K562 (cell line): ENCODE measurements at regions not wholly inside any gene's neighbourhood (a gene's known extent, or its start where the extent isn't known, plus 50 kb on each side); places are given as distances from the start of the nearest gene placed in this dataset.
"Not testable (repeated sequence)": the region's sequence is repeated elsewhere in the genome, so short reads cannot be mapped to it uniquely, and the experiment has no call there.

Experiments
- ATAC-seq: fragments of 200-7000 bp; cut with Tn5 transposase; 3 replicates; pipeline ENCODE4 v1.9.1; 2020; ENCODE audit warnings: moderate library complexity
- BruUV-seq: library from RNA; stranded (reverse); fragments of 400-500 nt; replicated peaks from 2 replicates; lab custom pipeline; 2021; lab: Mats Ljungman, UMichigan
- CTCF ChIA-PET: fragments of 300-600 bp; formaldehyde crosslinking; extraction: SDS; loops from one replicate; lab custom pipeline; 2021; ENCODE audit warnings: low intra/inter-chr PET ratio; lab: Yijun Ruan, JAX
- POLR2A ChIA-PET: fragments of 300-600, 350-650 bp; sonication (Branson Sonifier 250); formaldehyde crosslinking; extraction: SDS; loops from one replicate; lab custom pipeline; 2021; ENCODE audit warnings: antibody characterized with exemption, inconsistent platforms; lab: Yijun Ruan, JAX
- DNase-seq, 4 experiments: peaks; one replicate each; pipeline versions ENCODE4 v3.0.0 to v3.0.0-alpha.2; 2011 to 2018; ENCODE audit warnings: low spot score in 3 of 4, mixed read lengths in 3 of 4; ENCODE audit errors: extremely low read depth in 1 of 4
- FAIRE-seq: peaks from 2 replicates; lab custom pipeline; 2011; peaks lifted over from hg19 to GRCh38; lab: Jason Lieb, UNC
- H2AFZ ChIP-seq: 2 replicates; pipeline ENCODE4 v1.6.0; 2011; ENCODE audit warnings: low read depth, low read length, control low read depth, inconsistent platforms
- H3K27ac ChIP-seq: fragments of 200-600 bp; 3 replicates; pipeline ENCODE4 v1.8.0; 2011; ENCODE audit warnings: low read depth, mild to moderate bottlenecking, control low read depth, inconsistent platforms, low read length, moderate library complexity, mixed read lengths; ENCODE audit errors: extremely low read depth
- H3K27me3 ChIP-seq, 2 experiments: fragments of 300-600 bp in 1 of 2; 2 replicates in 1 of 2; 3 replicates in 1 of 2; pipeline versions ENCODE4 v1.6.0 to v1.8.0; 2011; ENCODE audit warnings: inconsistent platforms in 2 of 2, low read length in 2 of 2, mild to moderate bottlenecking in 1 of 2, mixed read lengths in 1 of 2, moderate library complexity in 1 of 2; ENCODE audit not compliant: control insufficient read depth in 2 of 2, insufficient read depth in 2 of 2
- H3K36me3 ChIP-seq: fragments of 300-600 bp; 3 replicates; pipeline ENCODE4 v1.8.0; 2011; ENCODE audit warnings: mild to moderate bottlenecking, low read length, inconsistent platforms; ENCODE audit not compliant: control insufficient read depth, insufficient read depth
- H3K4me1 ChIP-seq, 2 experiments: fragments of 200-600 bp in 1 of 2; replicated peaks in 1 of 2; 2 replicates in 1 of 2; 3 replicates in 1 of 2; pipeline versions ENCODE4 v1.5.1 to v1.8.0; 2011; ENCODE audit warnings: inconsistent platforms in 2 of 2, low read length in 2 of 2, mild to moderate bottlenecking in 1 of 2, mixed read lengths in 1 of 2, moderate library complexity in 1 of 2; ENCODE audit not compliant: control insufficient read depth in 2 of 2, insufficient read depth in 2 of 2
- H3K4me2 ChIP-seq: 2 replicates; pipeline ENCODE4 v1.6.1; 2011; ENCODE audit warnings: low read length, control low read depth, inconsistent platforms, mixed read lengths; ENCODE audit not compliant: insufficient read depth
- H3K4me3 ChIP-seq: fragments of 200-600 bp; sonication (generic), shearing (Covaris generic); 2 replicates; pipeline ENCODE4 v1.5.1; 2016; ENCODE audit warnings: control low read depth, inconsistent platforms
- H3K79me2 ChIP-seq: fragments of 200-600 bp; 3 replicates; pipeline ENCODE4 v1.8.0; 2011; ENCODE audit warnings: low read length, inconsistent platforms; ENCODE audit not compliant: control insufficient read depth, insufficient read depth
- H3K9ac ChIP-seq, 2 experiments: 2 replicates each; pipeline versions ENCODE4 v1.6.0 to v1.6.1; 2011; ENCODE audit warnings: low read depth in 2 of 2, low read length in 2 of 2, control low read depth in 1 of 2, inconsistent platforms in 1 of 2, mild to moderate bottlenecking in 1 of 2, mixed read lengths in 1 of 2; ENCODE audit not compliant: insufficient read depth in 1 of 2
- H3K9me1 ChIP-seq: one replicate; pipeline ENCODE4 v1.6.0; 2011; ENCODE audit warnings: inconsistent platforms, mild to moderate bottlenecking, low read length, moderate library complexity; ENCODE audit not compliant: control insufficient read depth, insufficient read depth
- H3K9me3 ChIP-seq: replicated peaks from 2 replicates; pipeline ENCODE4 v1.5.1; 2011; ENCODE audit warnings: low read depth, low read length, inconsistent platforms; ENCODE audit not compliant: control insufficient read depth, insufficient read depth
- H4K20me1 ChIP-seq: replicated peaks from 2 replicates; pipeline ENCODE4 v1.6.1; 2011; ENCODE audit warnings: low read length, inconsistent platforms, mixed read lengths; ENCODE audit not compliant: control insufficient read depth, insufficient read depth
- BRD9 ChIP-seq: fragments of 450-650 bp; IDR thresholded peaks from 2 replicates; pipeline ENCODE4 v1.6.1; 2018; ENCODE audit warnings: low read depth; ENCODE audit not compliant: partially characterized antibody
- ETV6 ChIP-seq, 3 experiments: fragments of 150-350 bp in 1 of 3; sonication (generic) in 1 of 3; formaldehyde crosslinking in 1 of 3; IDR thresholded peaks; 2 replicates each; pipeline versions ENCODE4 v1.6.1 to v1.8.0; 2014 to 2022; ENCODE audit warnings: borderline replicate concordance in 2 of 3, low read depth in 2 of 3, antibody characterized with exemption in 1 of 3, low read length in 1 of 3, mild to moderate bottlenecking in 1 of 3, missing genetic modification reagents in 1 of 3
- HMG20B ChIP-seq: fragments of 250-450 bp; sonication (Bioruptor Pico); IDR thresholded peaks from 2 replicates; pipeline ENCODE4 v1.5.0; 2021; ENCODE audit warnings: mild to moderate bottlenecking
- MCM3 ChIP-seq: fragments of 450-650 bp; IDR thresholded peaks from 2 replicates; pipeline ENCODE4 v1.6.1; 2016
- SAP30 ChIP-seq: fragments of 200-600 bp; sonication (generic); IDR thresholded peaks from 2 replicates; pipeline ENCODE4 v1.6.1; 2012; ENCODE audit warnings: borderline replicate concordance, low read depth, mild to moderate bottlenecking, moderate library complexity, low read length, control low read depth, inconsistent platforms; ENCODE audit not compliant: insufficient read depth, poor library complexity, severe bottlenecking
- ZBTB8A ChIP-seq: fragments of 450-650 bp; IDR thresholded peaks from 2 replicates; pipeline ENCODE4 v1.6.1; 2018; ENCODE audit warnings: mild to moderate bottlenecking, moderate library complexity; ENCODE audit not compliant: partially characterized antibody
- WGBS: fragments of 100-300 bp; shearing (Covaris generic); methylation state at CpG from one replicate; pipeline ENCODE4 v1.1.6; 2016; ENCODE audit warnings: low coverage, mixed read lengths; ENCODE audit not compliant: insufficient coverage; ENCODE audit errors: missing lambda C conversion rate; 5-methylcytosine and 5-hydroxymethylcytosine counted together
- in situ Hi-C: fragments of 300-500 bp; cut with MboI; formaldehyde crosslinking; loops from 4 replicates; pipeline ENCODE4 v1.15.0; 2018; ENCODE audit warnings: inconsistent platforms, mixed read lengths
- intact Hi-C: fragments of 100-400 bp; cut with micrococcal nuclease; formaldehyde crosslinking; loops from 2 replicates; pipeline ENCODE4 v1.14.2; 2022
- TF ChIP-seq, protein P1 (sequence below): sonication (generic); formaldehyde crosslinking; IDR thresholded peaks from 2 replicates; pipeline ENCODE4 v1.8.1; 2023; ENCODE audit warnings: mild to moderate bottlenecking, missing genetic modification reagents, moderate library complexity

DNA sequence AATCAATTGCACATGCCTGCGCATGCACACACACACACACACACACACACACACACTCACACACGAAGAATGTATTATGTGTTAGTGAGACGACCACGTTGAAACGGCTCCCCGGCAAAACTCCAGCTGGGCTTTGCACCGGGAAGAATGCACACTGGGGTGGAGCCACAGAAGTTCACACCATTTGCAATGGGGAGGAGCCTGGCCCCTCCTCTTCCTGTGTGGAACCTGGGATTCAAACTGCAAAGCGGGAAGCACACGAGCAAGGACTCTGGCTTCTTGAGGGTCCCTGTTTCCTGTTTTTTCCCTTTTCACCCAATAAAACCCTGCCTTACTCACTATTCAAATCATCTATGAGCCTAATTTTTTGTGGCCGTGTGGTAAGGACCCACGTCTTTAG is 304.0 kb upstream of the TMEFF2 start:
- no peak overlapping the region for H3K4me2 ChIP-seq
- no peaks in the 10 kb centered on the region for H3K36me3 ChIP-seq
- no peak overlapping the region for H3K27ac ChIP-seq
- no peak overlapping the region for H3K9ac ChIP-seq
- no peaks in the 10 kb centered on the region for H4K20me1 ChIP-seq
- CTCF ChIA-PET: no interaction called here
- H3K9me3 ChIP-seq: no peaks in the 10 kb centered on the region
- TF ChIP-seq SAP30: no peak
- TF ChIP-seq ZBTB8A: no peak
- TF ChIP-seq HMG20B (CRISPR knock-in tag): no peak
- TF ChIP-seq, protein P1, sequence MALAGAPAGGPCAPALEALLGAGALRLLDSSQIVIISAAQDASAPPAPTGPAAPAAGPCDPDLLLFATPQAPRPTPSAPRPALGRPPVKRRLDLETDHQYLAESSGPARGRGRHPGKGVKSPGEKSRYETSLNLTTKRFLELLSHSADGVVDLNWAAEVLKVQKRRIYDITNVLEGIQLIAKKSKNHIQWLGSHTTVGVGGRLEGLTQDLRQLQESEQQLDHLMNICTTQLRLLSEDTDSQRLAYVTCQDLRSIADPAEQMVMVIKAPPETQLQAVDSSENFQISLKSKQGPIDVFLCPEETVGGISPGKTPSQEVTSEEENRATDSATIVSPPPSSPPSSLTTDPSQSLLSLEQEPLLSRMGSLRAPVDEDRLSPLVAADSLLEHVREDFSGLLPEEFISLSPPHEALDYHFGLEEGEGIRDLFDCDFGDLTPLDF (CRISPR knock-in tag): no peak
- TF ChIP-seq BRD9: no peak
- no peak for TF ChIP-seq MCM3
- TF ChIP-seq ETV6 (IDR thresholded peaks at IDR 0.05; ENCODE audit: borderline replicate concordance in 1 of 2, low read depth in 2 of 2, low read length in 1 of 2): no peak
- no peak for TF ChIP-seq ETV6 (CRISPR knock-in tag; IDR thresholded peaks at IDR 0.05; ENCODE audit: borderline replicate concordance)
- TF ChIP-seq, all 486 proteins: peak for 0
- no peaks in the 10 kb centered on the region for H3K4me1 ChIP-seq
- WGBS: 2% methylated on average over 9 of the region's 11 CpGs
- intact Hi-C loops: no loop called here
- in situ Hi-C loops: no loop called here
- BruUV-seq: no TSS peak
- no peak overlapping the region for H3K4me3 ChIP-seq
- DNase-seq (no peak), ATAC-seq (no peak), FAIRE-seq (no peak)
- POLR2A ChIA-PET: no interaction called here
- H3K9me1 ChIP-seq: no peaks in the 10 kb centered on the region
- H3K79me2 ChIP-seq: no peaks in the 10 kb centered on the region
- no peaks in the 10 kb centered on the region for H3K27me3 ChIP-seq
- no peak overlapping the region for H2AFZ ChIP-seq

DNA sequence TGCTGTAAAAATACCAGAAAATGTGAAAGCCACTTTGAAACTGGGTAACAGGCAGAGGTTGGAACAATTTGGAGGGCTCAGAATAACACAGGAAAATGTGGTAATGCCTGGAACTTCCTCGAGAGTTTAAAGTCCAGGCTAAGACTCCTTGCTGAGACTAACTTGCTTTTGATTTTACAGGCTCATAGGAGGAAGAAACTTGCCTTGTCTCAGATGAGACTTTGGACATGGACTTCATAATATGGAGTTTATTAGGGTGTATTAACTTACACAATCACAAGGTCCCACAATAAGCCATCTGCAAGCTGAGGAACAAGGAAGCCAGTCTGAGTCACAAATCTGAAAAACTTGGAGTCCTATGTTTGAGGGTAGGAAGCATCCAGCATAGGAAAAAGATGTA is 293.4 kb upstream of the TMEFF2 start:
- FAIRE-seq, H3K4me2 ChIP-seq, H3K4me1 ChIP-seq, intact Hi-C loops, H3K27ac ChIP-seq, H3K36me3 ChIP-seq, DNase-seq, H3K4me3 ChIP-seq, in situ Hi-C loops, BruUV-seq, H3K27me3 ChIP-seq, H3K9me1 ChIP-seq, CTCF ChIA-PET, H3K79me2 ChIP-seq, H3K9ac ChIP-seq, ATAC-seq, H2AFZ ChIP-seq, H4K20me1 ChIP-seq, H3K9me3 ChIP-seq, POLR2A ChIA-PET: not testable (repeated sequence)
- 0% methylated on average over 1 of the region's 1 CpG for WGBS
